GM23338 (cell line): ENCODE measurements at regions not wholly inside any gene's neighbourhood (a gene's known extent, or its start where the extent isn't known, plus 50 kb on each side); places are given as distances from the start of the nearest gene placed in this dataset.

Experiments
- ATAC-seq: fragments of 200-7000 bp; cut with Tn5 transposase; 3 replicates; pipeline ENCODE4 v1.9.1; 2020
- DNase-seq: peaks from one replicate; pipeline ENCODE4 v3.0.0-alpha.2; 2015; ENCODE audit warnings: low spot score
- H2AFZ ChIP-seq: fragments of 200-600 bp; sonication (generic); 2 replicates; pipeline ENCODE4 v1.8.0; 2016; ENCODE audit warnings: antibody characterized with exemption, mild to moderate bottlenecking, moderate library complexity
- H3F3A ChIP-seq: fragments of 200-600 bp; sonication (generic); replicated peaks from 2 replicates; pipeline ENCODE4 v1.8.0; 2017; ENCODE audit warnings: antibody characterized with exemption, mixed run types, low read depth
- H3K27ac ChIP-seq: fragments of 200-600 bp; sonication (generic); 2 replicates; pipeline ENCODE4 v1.6.1; 2016; ENCODE audit warnings: low read depth
- H3K27me3 ChIP-seq: fragments of 200-600 bp; sonication (generic); 2 replicates; pipeline ENCODE4 v1.8.0; 2016; ENCODE audit warnings: mild to moderate bottlenecking, mixed run types, moderate library complexity; ENCODE audit not compliant: insufficient read depth
- H3K36me3 ChIP-seq: fragments of 200-600 bp; sonication (generic); 2 replicates; pipeline ENCODE4 v1.8.0; 2016; ENCODE audit warnings: mild to moderate bottlenecking; ENCODE audit not compliant: insufficient read depth
- H3K4me1 ChIP-seq: fragments of 200-600 bp; sonication (generic); 2 replicates; pipeline ENCODE4 v1.8.0; 2016; ENCODE audit warnings: mild to moderate bottlenecking, moderate library complexity; ENCODE audit not compliant: insufficient read depth
- H3K4me2 ChIP-seq: fragments of 200-600 bp; sonication (generic); 2 replicates; pipeline ENCODE4 v1.7.1; 2017; ENCODE audit warnings: mixed run types
- H3K4me3 ChIP-seq: fragments of 200-600 bp; sonication (generic); 2 replicates; pipeline ENCODE4 v1.6.1; 2016; ENCODE audit warnings: mixed run types
- H3K79me2 ChIP-seq: fragments of 200-600 bp; sonication (generic); replicated peaks from 2 replicates; pipeline ENCODE4 v1.8.0; 2017; ENCODE audit warnings: mild to moderate bottlenecking; ENCODE audit not compliant: insufficient read depth
- H3K9me2 ChIP-seq: fragments of 200-600 bp; sonication (generic); 2 replicates; pipeline ENCODE4 v1.8.0; 2017; ENCODE audit not compliant: insufficient read depth
- H4K20me1 ChIP-seq: fragments of 200-600 bp; sonication (generic); replicated peaks from 2 replicates; pipeline ENCODE4 v1.8.0; 2017; ENCODE audit warnings: mild to moderate bottlenecking; ENCODE audit not compliant: insufficient read depth
- H3K27ac Mint-ChIP-seq: 2 replicates; pipeline ENCODE4 v1.8.0; 2020; ENCODE audit warnings: inconsistent platforms, mild to moderate bottlenecking, moderate library complexity, mixed read lengths
- H3K27me3 Mint-ChIP-seq: 3 replicates; pipeline ENCODE4 v1.8.0; 2022; ENCODE audit warnings: low read depth, mild to moderate bottlenecking, moderate library complexity, mixed read lengths, inconsistent platforms; ENCODE audit not compliant: insufficient read depth, poor library complexity
- H3K36me3 Mint-ChIP-seq: 3 replicates; pipeline ENCODE4 v1.8.0; 2021; ENCODE audit warnings: low read depth, mild to moderate bottlenecking, inconsistent platforms, moderate library complexity, mixed read lengths
- H3K4me1 Mint-ChIP-seq: 3 replicates; pipeline ENCODE4 v1.8.0; 2020; ENCODE audit warnings: mild to moderate bottlenecking, inconsistent platforms, mixed read lengths
- H3K4me3 Mint-ChIP-seq: 3 replicates; pipeline ENCODE4 v1.8.0; 2021; ENCODE audit warnings: moderate library complexity, mild to moderate bottlenecking, inconsistent platforms, mixed read lengths
- H3K9me3 Mint-ChIP-seq: 3 replicates; pipeline ENCODE4 v1.8.0; 2020; ENCODE audit warnings: moderate library complexity, mild to moderate bottlenecking, inconsistent platforms, mixed read lengths
- CREB1 ChIP-seq: fragments of 250-450 bp; sonication (Bioruptor Pico); IDR thresholded peaks from 2 replicates; pipeline ENCODE4 v1.5.0; 2020; ENCODE audit warnings: low read depth, mild to moderate bottlenecking, moderate library complexity
- EZH2 ChIP-seq: fragments of 200-600 bp; sonication (generic); IDR thresholded peaks from one replicate; pipeline ENCODE4 v1.8.0; 2017; ENCODE audit warnings: antibody characterized with exemption, mild to moderate bottlenecking, low read depth; ENCODE audit not compliant: unreplicated experiment
- EZH2phosphoT487 ChIP-seq: fragments of 200-600 bp; sonication (generic); IDR thresholded peaks from one replicate; pipeline ENCODE4 v1.8.1; 2018; ENCODE audit warnings: antibody characterized with exemption; ENCODE audit not compliant: unreplicated experiment
- JUNB ChIP-seq: IDR thresholded peaks from one replicate; pipeline ENCODE4 v1.6.1; 2016; ENCODE audit warnings: antibody characterized with exemption; ENCODE audit not compliant: unreplicated experiment
- NANOG ChIP-seq: IDR thresholded peaks from 2 replicates; pipeline ENCODE4 v1.6.1; 2016; ENCODE audit warnings: antibody characterized with exemption, borderline replicate concordance
- POLR2AphosphoS5 ChIP-seq: IDR thresholded peaks from 2 replicates; pipeline ENCODE4 v1.6.1; 2016; ENCODE audit warnings: antibody characterized with exemption, low read depth
- STAT1 ChIP-seq: IDR thresholded peaks from one replicate; pipeline ENCODE4 v1.6.1; 2016; ENCODE audit warnings: antibody characterized with exemption; ENCODE audit not compliant: unreplicated experiment
- ZNF114 ChIP-seq: fragments of 250-450 bp; sonication (Bioruptor Pico); IDR thresholded peaks from 2 replicates; pipeline ENCODE4 v1.5.0; 2020; ENCODE audit warnings: mild to moderate bottlenecking, moderate library complexity
- ZNF331 ChIP-seq: fragments of 250-450 bp; sonication (Bioruptor Pico); IDR thresholded peaks from 2 replicates; pipeline ENCODE4 v1.5.0; 2020; ENCODE audit warnings: low read depth, mild to moderate bottlenecking, moderate library complexity
- ZNF462 ChIP-seq: fragments of 250-450 bp; sonication (Bioruptor Pico); IDR thresholded peaks from 2 replicates; pipeline ENCODE4 v1.5.0; 2020; ENCODE audit warnings: mild to moderate bottlenecking, moderate library complexity
- TF ChIP-seq, protein P1 (sequence below): IDR thresholded peaks from 2 replicates; pipeline ENCODE4 v1.6.1; 2016; ENCODE audit warnings: antibody characterized with exemption

GRCh38 chr14:89616852-89617341, 199.9 kb upstream of the FOXN3 start (continued):
- no peak for TF ChIP-seq ZNF462 (CRISPR knock-in tag)
- TF ChIP-seq EZH2phosphoT487: no peak
- no peak for TF ChIP-seq ZNF114
- TF ChIP-seq STAT1: no peak
- no peak for TF ChIP-seq ZNF331 (CRISPR knock-in tag)
- no peak for TF ChIP-seq JUNB
- TF ChIP-seq, protein P1, sequence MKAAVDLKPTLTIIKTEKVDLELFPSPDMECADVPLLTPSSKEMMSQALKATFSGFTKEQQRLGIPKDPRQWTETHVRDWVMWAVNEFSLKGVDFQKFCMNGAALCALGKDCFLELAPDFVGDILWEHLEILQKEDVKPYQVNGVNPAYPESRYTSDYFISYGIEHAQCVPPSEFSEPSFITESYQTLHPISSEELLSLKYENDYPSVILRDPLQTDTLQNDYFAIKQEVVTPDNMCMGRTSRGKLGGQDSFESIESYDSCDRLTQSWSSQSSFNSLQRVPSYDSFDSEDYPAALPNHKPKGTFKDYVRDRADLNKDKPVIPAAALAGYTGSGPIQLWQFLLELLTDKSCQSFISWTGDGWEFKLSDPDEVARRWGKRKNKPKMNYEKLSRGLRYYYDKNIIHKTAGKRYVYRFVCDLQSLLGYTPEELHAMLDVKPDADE: no peak
- no peak for TF ChIP-seq POLR2AphosphoS5
- TF ChIP-seq NANOG: no peak
- TF ChIP-seq EZH2: no peak

GRCh38 chr14:89616425-89616824, 199.4 kb upstream of the FOXN3 start:
- Mint-ChIP-seq H3K4me1 (peaks cover 67% of the 10 kb centered on the region), H3K27me3 (peaks cover 6% of the 10 kb centered on the region), H3K36me3 (peaks cover 7% of the 10 kb centered on the region; the same call in 2 of the 3 replicates), H3K27ac (peak overlapping the region; percentile 64), H3K4me3 (peak overlapping the region; percentile 95), H3K9me3 (no peaks in the 10 kb centered on the region)
- H3F3A ChIP-seq: 0 out of 2 replicates have a peak, but pooled peaks cover 19% of the 10 kb centered on the region
- no peaks in the 10 kb centered on the region for H3K9me2 ChIP-seq
- H2AFZ ChIP-seq: no peak overlapping the region
- DNase-seq (no peak), ATAC-seq (no peak)
- peak overlapping the region; percentile 67 for H3K4me3 ChIP-seq
- no peaks in the 10 kb centered on the region for H3K36me3 ChIP-seq
- peak overlapping the region; percentile 93 for H3K27ac ChIP-seq
- peaks cover 54% of the 10 kb centered on the region for H3K4me1 ChIP-seq
- no peaks in the 10 kb centered on the region for H4K20me1 ChIP-seq
- no peaks in the 10 kb centered on the region for H3K27me3 ChIP-seq
- peaks cover 69% of the 10 kb centered on the region for H3K79me2 ChIP-seq
- peak overlapping the region; percentile 84 for H3K4me2 ChIP-seq
- no peak for TF ChIP-seq STAT1
- no peak for TF ChIP-seq NANOG
- TF ChIP-seq CREB1 (CRISPR knock-in tag): no peak
